Posterior cingulate gyrus (tissue), 11 donors: ENCODE measurements at regions not wholly inside any gene's neighbourhood (a gene's known extent, or its start where the extent isn't known, plus 50 kb on each side); places are given as distances from the start of the nearest gene placed in this dataset.

Experiments
- DNase-seq, 10 donors: peaks; one replicate each; pipeline versions ENCODE4 v3.0.0 to v3.0.0-alpha.2; 2020 to 2021; ENCODE audit warnings: mixed read lengths in 3 of 10
- intact Hi-C: fragments of 100-400 bp; cut with DNase I; formaldehyde crosslinking; loops from one replicate; pipeline ENCODE4 v1.15.1; 2023

- no peak for DNase-seq
- intact Hi-C loops, result no loop called here
These were observed 63.7 kb upstream of the CXCL14 start for GRCh38 chr5:135642488-135642870.

- no peak for DNase-seq
These were observed 63.1 kb upstream of the CXCL14 start for GRCh38 chr5:135641734-135642487.

GRCh38 chr5:135641319-135641718, 62.5 kb upstream of the CXCL14 start:
- intact Hi-C loops, result no loop called here
- no peak for DNase-seq

More at GRCh38 chr5:135641734-135642487, 63.1 kb upstream of the CXCL14 start:
- intact Hi-C loops, result no loop called here

DNA sequence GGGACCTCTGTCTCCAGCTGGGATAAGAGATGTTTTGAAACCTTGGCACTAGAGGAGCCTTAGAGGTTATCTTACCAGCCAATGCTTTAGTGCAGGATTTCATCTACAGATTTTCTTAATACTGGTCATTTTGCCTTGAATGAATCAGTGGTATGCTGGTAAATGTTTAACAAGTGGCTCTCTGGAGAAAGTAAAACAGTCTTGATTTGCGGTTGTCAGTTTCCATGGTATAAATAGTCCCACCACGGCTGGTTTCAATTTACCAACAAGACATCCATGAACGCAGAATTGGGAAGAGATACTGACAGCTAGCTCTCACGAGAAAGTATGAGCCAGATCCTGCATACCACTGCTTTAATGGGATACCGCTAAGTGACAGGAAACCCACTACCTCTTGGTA, 56.7 kb upstream of the CXCL14 start:
- intact Hi-C loops, result no loop called here
- DNase-seq, result no peak

- DNase-seq, result no peak
- intact Hi-C loops, result no loop called here
These were observed 54.0 kb upstream of the CXCL14 start for GRCh38 chr5:135632798-135633197.

GRCh38 chr5:135631391-135631790, 52.6 kb upstream of the CXCL14 start:
- DNase-seq, result no peak
- intact Hi-C loops, result no loop called here

- no peak for DNase-seq
These were observed 50.9 kb upstream of the CXCL14 start for GRCh38 chr5:135629666-135630065.

DNA sequence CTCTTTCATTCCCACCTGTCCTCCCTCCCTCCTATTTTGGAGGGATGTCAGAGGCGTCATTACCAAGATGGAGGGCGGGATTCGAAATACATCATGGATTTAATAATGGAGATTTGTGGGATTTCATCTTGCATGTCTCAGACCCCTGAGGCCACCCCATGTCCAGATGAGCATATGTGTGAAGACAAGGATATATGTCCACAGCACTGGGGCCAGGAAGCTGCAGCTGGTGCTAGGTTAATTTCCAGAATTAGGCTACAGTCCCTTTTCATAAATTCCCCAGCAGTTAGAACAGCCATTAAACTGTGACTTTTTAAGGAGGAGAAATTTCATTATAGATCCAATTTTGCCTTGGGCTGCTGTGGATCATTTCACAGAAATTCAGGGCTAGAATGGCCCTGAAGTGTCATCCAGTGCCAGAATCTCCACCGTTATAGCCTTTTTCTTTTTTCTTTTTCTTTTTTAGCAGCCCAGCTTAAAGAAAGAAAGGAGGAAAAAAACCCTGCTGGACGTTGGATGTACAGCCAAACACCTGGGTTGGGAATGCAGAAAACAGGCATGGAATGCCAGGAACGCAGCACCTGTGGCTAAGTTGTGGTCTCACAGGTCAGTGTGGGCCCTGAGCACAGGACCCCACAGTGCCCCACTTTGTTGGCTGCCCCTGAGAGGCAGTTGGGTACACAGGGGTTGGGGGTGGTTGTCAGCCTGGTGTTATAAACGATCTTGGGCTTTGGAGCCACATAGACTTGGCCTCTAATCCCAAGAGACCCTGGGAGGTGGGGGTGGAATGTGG, 50.2 kb upstream of the CXCL14 start:
- intact Hi-C loops, result no loop called here
- no peak for DNase-seq

More at GRCh38 chr5:135629666-135630065, 50.9 kb upstream of the CXCL14 start:
- intact Hi-C loops, result no loop called here
